HG03442 (cell line): ENCODE measurements at regions not wholly inside any gene's neighbourhood (a gene's known extent, or its start where the extent isn't known, plus 50 kb on each side); places are given as distances from the start of the nearest gene placed in this dataset.
"Not testable (repeated sequence)": the region's sequence is repeated elsewhere in the genome, so short reads cannot be mapped to it uniquely, and the experiment has no call there.

Source experiments
- ATAC-seq: cut with Tn5 transposase; IDR thresholded peaks from one replicate; pipeline ENCODE4 v1.9.1; 2021; ENCODE audit warnings: mild to moderate bottlenecking, moderate library complexity; ENCODE audit not compliant: unreplicated experiment

GRCh38 chr4:179145746-179146525 lies 1703.7 kb upstream of the AGA start:
- no peak for ATAC-seq

GRCh38 chr4:179151770-179152169 lies 1709.5 kb upstream of the AGA start:
- ATAC-seq: no peak

- no peak for ATAC-seq
These were observed 1720.9 kb upstream of the AGA start for GRCh38 chr4:179163147-179163546.

GRCh38 chr4:179164267-179164999 lies 1722.2 kb upstream of the AGA start:
- no peak for ATAC-seq

- no peak for ATAC-seq
These were observed 1722.9 kb upstream of the AGA start for GRCh38 chr4:179165000-179165738.

- no peak for ATAC-seq
These were observed 1723.6 kb upstream of the AGA start for GRCh38 chr4:179165862-179166261.

- not testable (repeated sequence) for ATAC-seq
These were observed 1728.1 kb upstream of the AGA start for GRCh38 chr4:179170308-179170707.

- ATAC-seq: no peak
These were observed 1740.5 kb upstream of the AGA start for GRCh38 chr4:179182741-179183140.

- no peak for ATAC-seq
These were observed 1753.7 kb upstream of the AGA start for GRCh38 chr4:179195887-179196286.

GRCh38 chr4:179196511-179196910 lies 1754.3 kb upstream of the AGA start:
- no peak for ATAC-seq

- no peak for ATAC-seq
These were observed 1758.4 kb upstream of the AGA start for GRCh38 chr4:179200681-179201080.

GRCh38 chr4:179225594-179225993 lies 1783.4 kb upstream of the AGA start:
- ATAC-seq: no peak

- ATAC-seq: no peak
These were observed 1806.6 kb upstream of the AGA start for GRCh38 chr4:179248821-179249220.

GRCh38 chr4:179268791-179269190 lies 1826.6 kb upstream of the AGA start:
- ATAC-seq: no peak

- no peak for ATAC-seq
These were observed 1830.0 kb upstream of the AGA start for GRCh38 chr4:179272282-179272681.

- ATAC-seq: no peak
These were observed 1836.4 kb upstream of the AGA start for GRCh38 chr4:179278647-179279046.

GRCh38 chr4:179285696-179286095 lies 1843.5 kb upstream of the AGA start:
- no peak for ATAC-seq

GRCh38 chr4:179291657-179292056 lies 1849.4 kb upstream of the AGA start:
- ATAC-seq: no peak

- no peak for ATAC-seq
These were observed 1850.2 kb upstream of the AGA start for GRCh38 chr4:179292468-179292867.

GRCh38 chr4:179307297-179308136 lies 1865.3 kb upstream of the AGA start:
- peak; percentile 97 for ATAC-seq

- no peak for ATAC-seq
These were observed 1871.6 kb upstream of the AGA start for GRCh38 chr4:179313823-179314222.
